Parathyroid adenoma (tissue), 2 donors: ENCODE measurements at regions not wholly inside any gene's neighbourhood (a gene's known extent, or its start where the extent isn't known, plus 50 kb on each side); places are given as distances from the start of the nearest gene placed in this dataset.
"Not testable (repeated sequence)": the region's sequence is repeated elsewhere in the genome, so short reads cannot be mapped to it uniquely, and the experiment has no call there.

ENCODE experiments used
- H2AFZ ChIP-seq: fragments of 300-600 bp; sonication (generic); one replicate; pipeline ENCODE4 v1.7.0; 2017; ENCODE audit warnings: antibody characterized with exemption, mild to moderate bottlenecking
- H3K27ac ChIP-seq: fragments of 300-600 bp; sonication (generic); one replicate; pipeline ENCODE4 v1.7.0; 2017
- H3K27me3 ChIP-seq: fragments of 300-600 bp; sonication (generic); one replicate; pipeline ENCODE4 v1.7.0; 2017; ENCODE audit warnings: low read length; ENCODE audit not compliant: control insufficient read depth, insufficient read depth
- H3K36me3 ChIP-seq: fragments of 300-600 bp; sonication (generic); one replicate; pipeline ENCODE4 v1.7.0; 2017; ENCODE audit warnings: low read length; ENCODE audit not compliant: control insufficient read depth, insufficient read depth
- H3K4me1 ChIP-seq: fragments of 300-600 bp; sonication (generic); one replicate; pipeline ENCODE4 v1.7.0; 2017; ENCODE audit warnings: control low read depth
- H3K4me2 ChIP-seq: fragments of 300-600 bp; sonication (generic); one replicate; pipeline ENCODE4 v1.7.0; 2017; ENCODE audit warnings: low read length
- H3K4me3 ChIP-seq: fragments of 300-600 bp; sonication (generic); one replicate; pipeline ENCODE4 v1.7.0; 2017; ENCODE audit warnings: low read depth, low read length
- H3K79me2 ChIP-seq: fragments of 300-600 bp; sonication (generic); one replicate; pipeline ENCODE4 v1.7.0; 2017; ENCODE audit warnings: control low read depth
- H3K9ac ChIP-seq: fragments of 300-600 bp; sonication (generic); one replicate; pipeline ENCODE4 v1.7.0; 2017; ENCODE audit warnings: mild to moderate bottlenecking
- H3K9me3 ChIP-seq: fragments of 300-600 bp; sonication (generic); one replicate; pipeline ENCODE4 v1.7.0; 2017; ENCODE audit warnings: low read length; ENCODE audit not compliant: control insufficient read depth
- CTCF ChIP-seq: fragments of 300-600 bp; sonication (generic); IDR thresholded peaks from one replicate; pipeline ENCODE4 v1.7.0; 2017; ENCODE audit warnings: antibody characterized with exemption, mild to moderate bottlenecking
- donor health status: primary hyperparathyroidism.

- Histone ChIP-seq H3K9me3 (no peaks in the 10 kb centered on the region), H3K27me3 (no peaks in the 10 kb centered on the region), H2AFZ (no peak overlapping the region), H3K4me3 (no peak overlapping the region), H3K4me1 (no peaks in the 10 kb centered on the region), H3K27ac (no peak overlapping the region), H3K36me3 (no peaks in the 10 kb centered on the region), H3K79me2 (no peaks in the 10 kb centered on the region), H3K4me2 (no peak overlapping the region), H3K9ac (no peak overlapping the region)
- TF ChIP-seq CTCF = no peak
Observed at GRCh38 chr9:107827884-107828283, 338.3 kb upstream of the KLF4 start.

DNA sequence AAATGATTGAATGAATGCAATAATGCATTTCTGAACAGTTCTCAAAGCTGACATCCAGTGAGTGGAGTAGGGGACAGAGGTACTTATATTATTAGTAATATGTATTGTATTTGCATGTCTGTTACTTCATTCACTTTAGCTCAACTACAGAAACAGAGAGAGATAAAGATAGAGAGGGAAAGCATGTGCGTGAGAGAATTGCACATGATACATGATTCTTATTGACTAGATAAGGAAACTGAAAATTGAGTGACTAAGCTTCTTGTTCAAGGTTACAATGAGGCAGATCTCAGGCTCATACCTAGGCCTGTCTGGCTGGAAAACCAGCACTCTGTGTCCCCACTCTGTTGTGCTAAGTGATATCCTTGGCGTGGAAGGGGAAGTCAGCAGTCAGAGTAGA, 337.7 kb upstream of the KLF4 start:
- Histone ChIP-seq H3K79me2 (no peaks in the 10 kb centered on the region), H2AFZ (no peak overlapping the region), H3K27me3 (no peaks in the 10 kb centered on the region), H3K9me3 (no peaks in the 10 kb centered on the region), H3K36me3 (no peaks in the 10 kb centered on the region), H3K4me2 (no peak overlapping the region), H3K9ac (no peak overlapping the region), H3K4me3 (no peak overlapping the region), H3K4me1 (no peaks in the 10 kb centered on the region), H3K27ac (no peak overlapping the region)
- no peak for TF ChIP-seq CTCF

- H3K4me1 ChIP-seq, H3K79me2 ChIP-seq, H2AFZ ChIP-seq, H3K36me3 ChIP-seq, H3K27me3 ChIP-seq, H3K9me3 ChIP-seq, H3K27ac ChIP-seq, H3K4me2 ChIP-seq, H3K4me3 ChIP-seq, H3K9ac ChIP-seq: not testable (repeated sequence)
Observed at GRCh38 chr9:107826688-107826983, 337.1 kb upstream of the KLF4 start.

GRCh38 chr9:107824556-107824955, 335.0 kb upstream of the KLF4 start:
- no peak for TF ChIP-seq CTCF
- Histone ChIP-seq H3K36me3 (no peaks in the 10 kb centered on the region), H3K9me3 (no peaks in the 10 kb centered on the region), H3K4me2 (no peak overlapping the region), H3K79me2 (no peaks in the 10 kb centered on the region), H2AFZ (no peak overlapping the region), H3K9ac (no peak overlapping the region), H3K27ac (no peak overlapping the region), H3K27me3 (no peaks in the 10 kb centered on the region), H3K4me1 (no peaks in the 10 kb centered on the region), H3K4me3 (no peak overlapping the region)

- no peak overlapping the region for H3K27ac ChIP-seq
- no peak for TF ChIP-seq CTCF
- no peaks in the 10 kb centered on the region for H3K9me3 ChIP-seq
- no peaks in the 10 kb centered on the region for H3K36me3 ChIP-seq
- no peaks in the 10 kb centered on the region for H3K79me2 ChIP-seq
- no peak overlapping the region for H3K9ac ChIP-seq
- no peaks in the 10 kb centered on the region for H3K4me1 ChIP-seq
- H3K27me3 ChIP-seq = no peaks in the 10 kb centered on the region
- H2AFZ ChIP-seq = no peak overlapping the region
- H3K4me2 ChIP-seq = no peak overlapping the region
- H3K4me3 ChIP-seq = no peak overlapping the region
Observed at GRCh38 chr9:107819772-107820565, 330.4 kb upstream of the KLF4 start.

- H3K79me2 ChIP-seq, H3K27ac ChIP-seq, H3K27me3 ChIP-seq, H3K4me2 ChIP-seq, H3K4me3 ChIP-seq, H3K9me3 ChIP-seq, H2AFZ ChIP-seq, H3K4me1 ChIP-seq, H3K9ac ChIP-seq, H3K36me3 ChIP-seq: not testable (repeated sequence)
Observed at GRCh38 chr9:107818503-107818829, 328.9 kb upstream of the KLF4 start.

GRCh38 chr9:107817595-107818502, 328.3 kb upstream of the KLF4 start:
- H3K27ac ChIP-seq, H3K9me3 ChIP-seq, H2AFZ ChIP-seq, H3K4me1 ChIP-seq, H3K36me3 ChIP-seq, H3K27me3 ChIP-seq, H3K4me3 ChIP-seq, H3K4me2 ChIP-seq, H3K79me2 ChIP-seq, H3K9ac ChIP-seq: not testable (repeated sequence)
